Type B pancreatic cell (in vitro differentiated cells): ENCODE measurements at regions not wholly inside any gene's neighbourhood (a gene's known extent, or its start where the extent isn't known, plus 50 kb on each side); places are given as distances from the start of the nearest gene placed in this dataset.

ENCODE experiments used
- DNase-seq: peaks from one replicate; pipeline ENCODE4 v3.0.0; 2021; ENCODE audit warnings: mixed read lengths; ENCODE audit not compliant: unreplicated experiment; ENCODE audit errors: extremely low spot score
- H3K27ac Mint-ChIP-seq: 2 replicates; pipeline ENCODE4 v1.8.0; 2021; ENCODE audit warnings: mild to moderate bottlenecking, mixed read lengths
- H3K27me3 Mint-ChIP-seq: 2 replicates; pipeline ENCODE4 v1.8.0; 2021; ENCODE audit warnings: mixed read lengths
- H3K36me3 Mint-ChIP-seq: 2 replicates; pipeline ENCODE4 v1.8.0; 2021; ENCODE audit warnings: mixed read lengths
- H3K4me1 Mint-ChIP-seq: one replicate; pipeline ENCODE4 v1.8.0; 2021; ENCODE audit warnings: mixed read lengths; ENCODE audit not compliant: unreplicated experiment
- H3K4me3 Mint-ChIP-seq: 2 replicates; pipeline ENCODE4 v1.8.0; 2021; ENCODE audit warnings: mild to moderate bottlenecking, mixed read lengths
- H3K9me3 Mint-ChIP-seq: 2 replicates; pipeline ENCODE4 v1.8.0; 2021; ENCODE audit warnings: mixed read lengths
- TF ChIP-seq, protein P1 (sequence below): fragments of 200-600 bp; sonication (generic); conservative IDR thresholded peaks from 2 replicates; pipeline ENCODE4 v1.5.0; 2021; ENCODE audit warnings: antibody characterized with exemption, mild to moderate bottlenecking

DNA sequence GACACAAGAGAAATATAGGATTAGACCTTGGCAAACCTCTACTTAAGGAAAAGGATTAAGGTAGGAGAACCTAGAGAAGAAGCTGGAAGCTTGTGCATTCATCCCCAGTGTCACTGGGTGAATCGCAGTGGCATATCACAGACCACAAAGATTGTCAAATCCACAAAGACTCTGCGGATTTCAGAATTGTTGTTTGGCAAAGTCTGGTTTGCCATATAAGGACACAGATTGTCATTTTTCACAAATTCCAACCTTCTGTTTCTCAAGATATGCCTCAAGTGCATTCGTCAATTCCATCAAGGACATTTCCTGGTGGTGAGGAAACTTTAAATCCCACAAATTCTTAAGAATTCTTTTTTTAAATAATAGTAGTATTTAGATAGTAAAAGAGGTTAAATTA lies 395.1 kb upstream of the PAPPA start:
- no peak for DNase-seq
- Mint-ChIP-seq H3K36me3 (no peaks in the 10 kb centered on the region), H3K9me3 (no peaks in the 10 kb centered on the region), H3K4me3 (no peak overlapping the region), H3K4me1 (no peaks in the 10 kb centered on the region), H3K27me3 (no peaks in the 10 kb centered on the region), H3K27ac (no peak overlapping the region)
- TF ChIP-seq, protein P1, sequence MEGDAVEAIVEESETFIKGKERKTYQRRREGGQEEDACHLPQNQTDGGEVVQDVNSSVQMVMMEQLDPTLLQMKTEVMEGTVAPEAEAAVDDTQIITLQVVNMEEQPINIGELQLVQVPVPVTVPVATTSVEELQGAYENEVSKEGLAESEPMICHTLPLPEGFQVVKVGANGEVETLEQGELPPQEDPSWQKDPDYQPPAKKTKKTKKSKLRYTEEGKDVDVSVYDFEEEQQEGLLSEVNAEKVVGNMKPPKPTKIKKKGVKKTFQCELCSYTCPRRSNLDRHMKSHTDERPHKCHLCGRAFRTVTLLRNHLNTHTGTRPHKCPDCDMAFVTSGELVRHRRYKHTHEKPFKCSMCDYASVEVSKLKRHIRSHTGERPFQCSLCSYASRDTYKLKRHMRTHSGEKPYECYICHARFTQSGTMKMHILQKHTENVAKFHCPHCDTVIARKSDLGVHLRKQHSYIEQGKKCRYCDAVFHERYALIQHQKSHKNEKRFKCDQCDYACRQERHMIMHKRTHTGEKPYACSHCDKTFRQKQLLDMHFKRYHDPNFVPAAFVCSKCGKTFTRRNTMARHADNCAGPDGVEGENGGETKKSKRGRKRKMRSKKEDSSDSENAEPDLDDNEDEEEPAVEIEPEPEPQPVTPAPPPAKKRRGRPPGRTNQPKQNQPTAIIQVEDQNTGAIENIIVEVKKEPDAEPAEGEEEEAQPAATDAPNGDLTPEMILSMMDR, result no peak

DNA sequence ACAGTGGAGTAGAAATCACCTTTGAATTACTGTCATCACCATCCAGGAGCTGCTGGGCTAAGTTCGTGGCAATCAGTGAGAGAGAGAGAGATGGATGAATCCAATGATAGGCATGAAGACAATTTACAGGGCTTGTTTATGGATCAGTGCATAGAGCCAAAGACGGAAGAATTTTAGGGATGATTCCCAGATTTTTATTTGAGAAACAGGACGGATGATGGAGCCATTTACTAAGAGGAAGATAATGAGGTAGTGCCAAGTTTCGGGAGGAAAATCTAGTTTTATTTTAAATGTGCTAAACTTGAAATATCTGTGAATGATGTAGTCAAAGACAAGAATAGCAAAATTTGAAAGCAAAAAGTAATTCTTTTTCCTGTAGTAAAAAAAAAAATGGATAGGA lies 394.2 kb upstream of the PAPPA start:
- Mint-ChIP-seq H3K9me3 (no peaks in the 10 kb centered on the region), H3K4me3 (no peak overlapping the region), H3K4me1 (no peaks in the 10 kb centered on the region), H3K27ac (no peak overlapping the region), H3K36me3 (no peaks in the 10 kb centered on the region), H3K27me3 (no peaks in the 10 kb centered on the region)
- TF ChIP-seq, protein P1, result no peak
- no peak for DNase-seq

DNA sequence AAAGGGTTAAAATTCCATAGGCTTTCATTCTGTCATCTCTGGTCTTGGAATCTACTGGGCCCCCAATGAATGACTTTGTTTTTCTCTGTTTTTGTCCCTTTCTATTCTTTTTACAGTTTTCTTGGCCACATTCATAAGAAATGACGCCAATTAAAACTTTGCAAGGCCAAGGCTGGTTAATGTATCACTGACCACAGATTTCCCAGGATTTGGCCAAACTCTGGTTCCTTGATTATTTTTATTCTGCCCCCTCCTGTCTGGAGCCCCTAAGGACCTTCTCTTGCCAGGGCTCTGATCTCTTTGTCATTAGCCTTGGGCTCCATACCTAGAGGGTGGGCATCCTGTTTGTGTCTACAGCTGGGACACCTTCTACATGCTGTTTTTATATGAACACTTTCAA lies 388.9 kb upstream of the PAPPA start:
- TF ChIP-seq, protein P1, result no peak
- Mint-ChIP-seq H3K27me3 (no peaks in the 10 kb centered on the region), H3K4me1 (no peaks in the 10 kb centered on the region), H3K27ac (no peak overlapping the region), H3K36me3 (no peaks in the 10 kb centered on the region), H3K4me3 (no peak overlapping the region), H3K9me3 (no peaks in the 10 kb centered on the region)
- no peak for DNase-seq

DNA sequence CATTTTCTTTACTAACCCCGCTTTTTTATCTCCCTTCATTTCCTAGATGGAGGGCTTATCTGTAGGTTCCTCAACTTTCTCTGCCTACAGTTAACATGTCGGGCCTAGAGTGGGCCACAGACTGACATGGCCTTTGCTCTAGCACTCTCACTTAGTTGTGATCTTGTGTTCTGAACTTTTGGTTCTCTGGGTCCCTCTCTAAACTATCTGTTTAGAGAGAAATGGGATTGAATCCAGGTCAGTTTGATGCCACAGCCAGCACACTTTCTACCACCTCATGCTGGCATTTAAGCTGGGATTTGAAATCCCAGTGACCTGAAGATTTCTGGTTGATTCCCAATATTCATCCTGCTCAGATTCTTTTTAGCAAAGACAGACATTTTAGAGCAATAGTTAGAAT lies 388.5 kb upstream of the PAPPA start:
- TF ChIP-seq, protein P1, result no peak

DNA sequence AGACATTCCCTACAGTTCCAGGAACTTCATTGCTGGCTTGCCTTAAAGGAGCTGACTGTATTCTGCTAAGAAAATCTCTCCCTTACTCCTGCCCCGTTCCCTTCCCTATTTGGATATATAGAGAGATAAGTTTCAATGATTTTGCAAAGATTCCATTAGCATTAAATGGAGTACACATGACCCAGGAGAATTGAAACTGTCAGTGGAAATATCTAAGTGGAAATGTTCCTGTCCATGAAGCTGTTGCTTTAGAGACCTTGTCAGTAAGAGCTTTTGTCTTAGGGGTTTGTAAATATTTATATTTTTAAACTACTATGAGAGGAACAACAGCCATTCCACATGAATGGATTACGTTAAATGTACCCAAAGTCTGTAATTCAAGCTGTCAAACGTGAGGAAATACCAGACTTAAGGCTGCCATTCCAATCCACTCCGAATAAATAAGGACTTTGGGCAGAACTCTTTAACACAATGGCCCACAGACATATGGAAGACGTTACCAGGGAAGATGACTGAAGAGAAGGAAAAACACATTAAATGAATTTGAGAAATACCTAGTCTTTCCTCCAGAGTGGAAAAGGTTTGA lies 387.1 kb upstream of the PAPPA start:
- Mint-ChIP-seq H3K4me1 (no peaks in the 10 kb centered on the region), H3K27me3 (no peaks in the 10 kb centered on the region), H3K36me3 (no peaks in the 10 kb centered on the region), H3K27ac (no peak overlapping the region), H3K9me3 (peaks cover 6% of the 10 kb centered on the region), H3K4me3 (no peak overlapping the region)
- TF ChIP-seq, protein P1, result no peak
- DNase-seq, result no peak

More for the DNA sequence above, 388.5 kb upstream of the PAPPA start:
- H3K27ac Mint-ChIP-seq, result no peak overlapping the region
- H3K27me3 Mint-ChIP-seq, result no peaks in the 10 kb centered on the region
- no peaks in the 10 kb centered on the region for H3K36me3 Mint-ChIP-seq
- H3K4me1 Mint-ChIP-seq, result no peaks in the 10 kb centered on the region
- no peak for DNase-seq
- H3K9me3 Mint-ChIP-seq, result peaks cover 4% of the 10 kb centered on the region
- no peak overlapping the region for H3K4me3 Mint-ChIP-seq

DNA sequence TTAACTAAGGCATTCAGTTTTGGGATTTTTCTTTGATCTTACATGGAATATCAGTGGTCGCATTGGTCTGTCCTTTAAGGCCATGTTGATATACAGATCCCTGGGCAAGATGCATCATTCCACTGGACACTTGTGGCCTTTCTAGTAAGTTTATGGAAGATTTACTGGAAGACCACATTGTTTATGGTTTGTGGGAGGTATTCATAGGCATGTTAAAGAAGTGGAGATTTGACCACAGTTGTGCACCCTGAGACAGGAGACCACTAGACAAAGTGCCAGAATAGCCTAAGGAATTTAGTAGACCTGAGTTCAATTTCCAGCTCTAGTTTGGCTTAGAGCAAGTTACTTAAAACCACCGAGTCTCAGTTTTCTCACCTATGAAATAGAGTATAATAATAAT lies 383.1 kb upstream of the PAPPA start:
- TF ChIP-seq, protein P1, result no peak
- H3K9me3 Mint-ChIP-seq, result peaks cover 6% of the 10 kb centered on the region
- peaks cover 5% of the 10 kb centered on the region for H3K27me3 Mint-ChIP-seq
- no peaks in the 10 kb centered on the region for H3K36me3 Mint-ChIP-seq
- no peak overlapping the region for H3K4me3 Mint-ChIP-seq
- H3K4me1 Mint-ChIP-seq, result no peaks in the 10 kb centered on the region
- DNase-seq, result no peak
- no peak overlapping the region for H3K27ac Mint-ChIP-seq
